Endothelial cell of umbilical vein (primary cell): ENCODE measurements at regions not wholly inside any gene's neighbourhood (a gene's known extent, or its start where the extent isn't known, plus 50 kb on each side); places are given as distances from the start of the nearest gene placed in this dataset.

ENCODE experiments used
- BruUV-seq: library from RNA; stranded (reverse); fragments of 400-500 nt; replicated peaks from 2 replicates; lab custom pipeline; 2021; lab: Mats Ljungman, UMichigan
- CTCF ChIA-PET: fragments of 300-600, 350-600 bp; sonication (Branson Sonifier 250); formaldehyde crosslinking; loops from one replicate; lab custom pipeline; 2021; ENCODE audit warnings: antibody characterized with exemption, inconsistent platforms; lab: Charles Lee
- POLR2A ChIA-PET: fragments of 300-600, 350-600 bp; sonication (Branson Sonifier 250); formaldehyde crosslinking; loops from one replicate; lab custom pipeline; 2021; ENCODE audit warnings: antibody characterized with exemption, inconsistent platforms; lab: Charles Lee
- DNase-seq: peaks from one replicate; pipeline ENCODE4 v3.0.0-alpha.2; 2011; ENCODE audit warnings: low read depth, low spot score
- FAIRE-seq: peaks from 2 replicates; lab custom pipeline; 2011; peaks lifted over from hg19 to GRCh38; lab: Jason Lieb, UNC
- H2AFZ ChIP-seq: 2 replicates; pipeline ENCODE4 v1.6.0; 2012; ENCODE audit warnings: low read depth, low read length, control low read depth, inconsistent platforms
- H3K27ac ChIP-seq: 2 replicates; pipeline ENCODE4 v1.5.1; 2011; ENCODE audit warnings: low read depth, mild to moderate bottlenecking, control low read depth, low read length, moderate library complexity; ENCODE audit not compliant: insufficient read depth
- H3K27me3 ChIP-seq, 2 experiments: 2 replicates each; pipeline versions ENCODE4 v1.6.0 to v1.6.1; 2011; ENCODE audit warnings: low read length in 2 of 2, mixed read lengths in 1 of 2; ENCODE audit not compliant: control insufficient read depth in 2 of 2, insufficient read depth in 2 of 2
- H3K36me3 ChIP-seq, 2 experiments: 2 replicates in 1 of 2; 3 replicates in 1 of 2; pipeline ENCODE4 v1.5.1; 2011; ENCODE audit warnings: low read length in 2 of 2, mild to moderate bottlenecking in 1 of 2, moderate library complexity in 1 of 2; ENCODE audit not compliant: control insufficient read depth in 2 of 2, insufficient read depth in 2 of 2; ENCODE audit errors: extremely low read depth in 1 of 2
- H3K4me1 ChIP-seq: 3 replicates; pipeline ENCODE4 v1.5.1; 2011; ENCODE audit warnings: mild to moderate bottlenecking, low read length; ENCODE audit not compliant: control insufficient read depth, insufficient read depth; ENCODE audit errors: extremely low read depth
- H3K4me2 ChIP-seq: 2 replicates; pipeline ENCODE4 v1.6.1; 2011; ENCODE audit warnings: low read length, control low read depth, mixed read lengths; ENCODE audit not compliant: insufficient read depth
- H3K4me3 ChIP-seq, 3 experiments: fragments of 200-600 bp in 1 of 3; sonication (generic), shearing (Covaris generic) in 1 of 3; replicated peaks in 1 of 3; 2 replicates each; pipeline ENCODE4 v1.5.1; 2011 to 2016; ENCODE audit warnings: control low read depth in 3 of 3, low read length in 3 of 3, mild to moderate bottlenecking in 2 of 3, inconsistent platforms in 1 of 3, low read depth in 1 of 3, moderate library complexity in 1 of 3; ENCODE audit not compliant: insufficient read depth in 1 of 3
- H3K79me2 ChIP-seq: 2 replicates; pipeline ENCODE4 v1.6.0; 2012; ENCODE audit warnings: low read length, inconsistent platforms; ENCODE audit not compliant: control insufficient read depth, insufficient read depth
- H3K9ac ChIP-seq: replicated peaks from 2 replicates; pipeline ENCODE3; 2011; ENCODE audit warnings: low read length, control low read depth; ENCODE audit not compliant: insufficient read depth; ENCODE audit errors: extremely low read depth
- H3K9me1 ChIP-seq: replicated peaks from 3 replicates; pipeline ENCODE4 v1.6.0; 2011; ENCODE audit warnings: mild to moderate bottlenecking, low read length; ENCODE audit not compliant: control insufficient read depth, insufficient read depth; ENCODE audit errors: extremely low read depth
- H3K9me3 ChIP-seq: replicated peaks from 2 replicates; pipeline ENCODE4 v1.5.1; 2012; ENCODE audit warnings: low read length, inconsistent platforms; ENCODE audit not compliant: control insufficient read depth, insufficient read depth
- H4K20me1 ChIP-seq: replicated peaks from 2 replicates; pipeline ENCODE3; 2011; ENCODE audit warnings: mild to moderate bottlenecking, low read length; ENCODE audit not compliant: control insufficient read depth, insufficient read depth; ENCODE audit errors: extremely low read depth
- CTCF ChIP-seq, 2 donors: IDR thresholded peaks; 1 replicate in 1 of 2; 2 replicates in 1 of 2; pipeline ENCODE4 v1.5.1; 2011; ENCODE audit warnings: low read length in 2 of 2, mild to moderate bottlenecking in 2 of 2, moderate library complexity in 2 of 2, control low read depth in 1 of 2, inconsistent platforms in 1 of 2, low read depth in 1 of 2; ENCODE audit not compliant: insufficient read depth in 1 of 2; ENCODE audit errors: extremely low read depth in 1 of 2
- EZH2 ChIP-seq: IDR thresholded peaks from 2 replicates; pipeline ENCODE4 v1.6.1; 2012; ENCODE audit warnings: borderline replicate concordance, low read depth, mild to moderate bottlenecking, moderate library complexity, low read length, inconsistent platforms; ENCODE audit not compliant: severe bottlenecking
- FOS ChIP-seq: IDR thresholded peaks from 2 replicates; pipeline ENCODE4 v1.6.1; 2011; ENCODE audit warnings: mild to moderate bottlenecking, low read length, moderate library complexity, borderline replicate concordance; ENCODE audit not compliant: insufficient read depth
- GATA2 ChIP-seq: IDR thresholded peaks from 2 replicates; pipeline ENCODE4 v1.7.0; 2011; ENCODE audit warnings: low read depth, mild to moderate bottlenecking, moderate library complexity, mixed read lengths, low read length; ENCODE audit not compliant: insufficient read length, insufficient read depth
- JUN ChIP-seq: IDR thresholded peaks from 2 replicates; pipeline ENCODE4 v1.6.1; 2011; ENCODE audit warnings: borderline replicate concordance, low read depth; ENCODE audit not compliant: insufficient read length, insufficient read depth
- MYC ChIP-seq: IDR thresholded peaks from one replicate; pipeline ENCODE4 v1.6.1; 2011; ENCODE audit warnings: mild to moderate bottlenecking, low read depth, low read length
- POLR2A ChIP-seq: IDR thresholded peaks from 2 replicates; pipeline ENCODE4 v1.6.1; 2012; ENCODE audit warnings: low read depth, mild to moderate bottlenecking, control low read depth, low read length
- POLR2AphosphoS5 ChIP-seq: IDR thresholded peaks from 2 replicates; pipeline ENCODE4 v1.6.1; 2012; ENCODE audit warnings: low read depth, mild to moderate bottlenecking, control low read depth, low read length, moderate library complexity; ENCODE audit not compliant: insufficient read depth
- dilution Hi-C: fragments of 300-500 bp; cut with MboI; formaldehyde crosslinking; loops from one replicate; pipeline ENCODE4 v1.15.0; 2019; ENCODE audit warnings: low sequenced_read_pairs; ENCODE audit not compliant: extremely low pct_ligation_motif_present
- intact Hi-C: fragments of 100-400 bp; cut with micrococcal nuclease; formaldehyde crosslinking; loops from one replicate; pipeline ENCODE4 v1.10.0; 2022
- TF ChIP-seq, protein P1 (sequence below): IDR thresholded peaks from 2 replicates; pipeline ENCODE4 v1.6.1; 2011; ENCODE audit not compliant: insufficient read depth, insufficient read length

DNA sequence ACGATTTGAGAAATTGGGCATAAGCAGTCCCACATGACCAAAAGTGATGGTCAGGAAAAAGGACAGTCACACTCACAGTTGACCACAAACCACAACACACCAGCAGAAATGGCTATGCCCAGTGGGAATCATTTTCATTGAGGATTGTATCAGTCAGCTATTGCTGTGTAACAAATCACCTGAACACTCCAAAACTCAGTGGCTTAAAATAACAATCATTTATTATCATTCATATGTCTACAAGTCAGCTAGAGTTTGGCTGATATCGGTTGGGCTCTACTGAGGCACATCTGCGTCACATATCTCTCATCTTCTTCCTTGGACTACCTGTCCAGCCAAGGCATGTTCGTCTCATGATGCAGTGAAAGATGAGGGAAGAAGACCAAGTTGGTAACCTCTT lies 93.3 kb downstream of the CMC2 start:
- intact Hi-C loops (no loop called here), dilution Hi-C loops (no loop called here)
- Histone ChIP-seq H3K4me3 (no peak overlapping the region), H3K36me3 (no peaks in the 10 kb centered on the region), H4K20me1 (no peaks in the 10 kb centered on the region), H3K4me2 (no peak overlapping the region), H3K4me1 (no peaks in the 10 kb centered on the region), H3K27me3 (peaks cover 2% of the 10 kb centered on the region in 2 experiments), H2AFZ (no peak overlapping the region), H3K9me3 (no peaks in the 10 kb centered on the region), H3K9ac (no peak overlapping the region), H3K9me1 (no peaks in the 10 kb centered on the region), H3K27ac (no peak overlapping the region), H3K79me2 (no peaks in the 10 kb centered on the region)
- FAIRE-seq, result no peak
- CTCF ChIA-PET, result interaction anchor here (1.5 kb wide), 1 partner anchor 386 kb away, joined by 3 read pairs; no protein-coding TSS in a partner anchor
- POLR2A ChIA-PET, result no interaction called here
- BruUV-seq, result no TSS peak
- DNase-seq, result no peak
- TF ChIP-seq, protein P1, sequence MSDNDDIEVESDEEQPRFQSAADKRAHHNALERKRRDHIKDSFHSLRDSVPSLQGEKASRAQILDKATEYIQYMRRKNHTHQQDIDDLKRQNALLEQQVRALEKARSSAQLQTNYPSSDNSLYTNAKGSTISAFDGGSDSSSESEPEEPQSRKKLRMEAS, result no peak
- TF ChIP-seq MYC (no peak), JUN (no peak), POLR2AphosphoS5 (no peak), POLR2A (no peak), EZH2 (no peak), FOS (no peak)

- no peaks in the 10 kb centered on the region for H3K9me1 ChIP-seq
- no peaks in the 10 kb centered on the region for H3K79me2 ChIP-seq
- H3K27ac ChIP-seq, result no peak overlapping the region
- no peak overlapping the region for H3K9ac ChIP-seq
- dilution Hi-C loops, result no loop called here
- H3K27me3 ChIP-seq, result peaks cover 2% of the 10 kb centered on the region in 2 experiments
- DNase-seq (no peak), FAIRE-seq (no peak)
- BruUV-seq, result no TSS peak
- POLR2A ChIA-PET, result no interaction called here
- H3K36me3 ChIP-seq, result no peaks in the 10 kb centered on the region
- H3K4me2 ChIP-seq, result no peak overlapping the region
- H3K4me3 ChIP-seq, result no peak overlapping the region
- intact Hi-C loops, result no loop called here
- H2AFZ ChIP-seq, result no peak overlapping the region
- no peaks in the 10 kb centered on the region for H3K9me3 ChIP-seq
- no peaks in the 10 kb centered on the region for H3K4me1 ChIP-seq
- no peak for TF ChIP-seq JUN
- no peak for TF ChIP-seq EZH2
- no peak for TF ChIP-seq MYC
- no peak for TF ChIP-seq GATA2
- no peak for TF ChIP-seq POLR2A
- no peak for TF ChIP-seq CTCF (IDR thresholded peaks at IDR 0.05; ENCODE audit: extremely low read depth in 1 of 2, insufficient read depth in 1 of 2, low read depth in 1 of 2, low read length in 2 of 2)
- TF ChIP-seq, protein P1, result no peak
- TF ChIP-seq POLR2AphosphoS5, result no peak
- TF ChIP-seq FOS, result no peak
- no peaks in the 10 kb centered on the region for H4K20me1 ChIP-seq
- CTCF ChIA-PET, result interaction anchor here (1.5 kb wide), 1 partner anchor 385 kb away, joined by 3 read pairs; no protein-coding TSS in a partner anchor
Observed at GRCh38 chr16:80912651-80913050, 94.0 kb downstream of the CMC2 start.
